HepG2 (cell line): ENCODE measurements at regions not wholly inside any gene's neighbourhood (a gene's known extent, or its start where the extent isn't known, plus 50 kb on each side); places are given as distances from the start of the nearest gene placed in this dataset.

Source experiments
- ATF1 ChIP-seq: IDR thresholded peaks from 2 replicates; pipeline ENCODE4 v1.6.1; 2016; ENCODE audit warnings: mild to moderate bottlenecking, control low read depth
- ZNF20 ChIP-seq: sonication (generic); formaldehyde crosslinking; IDR thresholded peaks from 2 replicates; pipeline ENCODE4 v1.4.0; 2020; ENCODE audit warnings: mild to moderate bottlenecking, moderate library complexity, missing genetic modification reagents
- ZNF329 ChIP-seq: sonication (generic); formaldehyde crosslinking; IDR thresholded peaks from 2 replicates; pipeline ENCODE4 v1.9.0; 2021; ENCODE audit warnings: low read depth, mild to moderate bottlenecking, missing genetic modification reagents
- ZNF749 ChIP-seq: sonication (generic); formaldehyde crosslinking; IDR thresholded peaks from 2 replicates; pipeline ENCODE4 v1.8.0; 2022; ENCODE audit warnings: mild to moderate bottlenecking, missing genetic modification reagents, moderate library complexity, borderline replicate concordance
- ZSCAN31 ChIP-seq: sonication (generic); formaldehyde crosslinking; IDR thresholded peaks from 2 replicates; pipeline ENCODE4 v1.5.0; 2020; ENCODE audit warnings: low read depth, mild to moderate bottlenecking, missing genetic modification reagents
- TF ChIP-seq, protein P1 (sequence below): sonication (generic); formaldehyde crosslinking; IDR thresholded peaks from one replicate; pipeline ENCODE4 v1.5.1; 2020; ENCODE audit warnings: mild to moderate bottlenecking, missing genetic modification reagents; ENCODE audit errors: not compliant biosample characterization
- TF ChIP-seq, protein P2 (sequence below): sonication (generic); formaldehyde crosslinking; IDR thresholded peaks from 2 replicates; pipeline ENCODE4 v1.5.0; 2020; ENCODE audit warnings: missing genetic modification reagents
- TF ChIP-seq, protein P3 (sequence below): sonication (generic); formaldehyde crosslinking; IDR thresholded peaks from 2 replicates; pipeline ENCODE4 v1.4.0; 2020; ENCODE audit warnings: missing genetic modification reagents
- TF ChIP-seq, protein P4 (sequence below): sonication (generic); formaldehyde crosslinking; IDR thresholded peaks from 2 replicates; pipeline ENCODE4 v1.4.0; 2020; ENCODE audit warnings: mild to moderate bottlenecking, missing genetic modification reagents, borderline replicate concordance
- TF ChIP-seq, protein P5 (sequence below): sonication (generic); formaldehyde crosslinking; IDR thresholded peaks from 2 replicates; pipeline ENCODE4 v1.4.0; 2020; ENCODE audit warnings: missing genetic modification reagents, borderline replicate concordance

DNA sequence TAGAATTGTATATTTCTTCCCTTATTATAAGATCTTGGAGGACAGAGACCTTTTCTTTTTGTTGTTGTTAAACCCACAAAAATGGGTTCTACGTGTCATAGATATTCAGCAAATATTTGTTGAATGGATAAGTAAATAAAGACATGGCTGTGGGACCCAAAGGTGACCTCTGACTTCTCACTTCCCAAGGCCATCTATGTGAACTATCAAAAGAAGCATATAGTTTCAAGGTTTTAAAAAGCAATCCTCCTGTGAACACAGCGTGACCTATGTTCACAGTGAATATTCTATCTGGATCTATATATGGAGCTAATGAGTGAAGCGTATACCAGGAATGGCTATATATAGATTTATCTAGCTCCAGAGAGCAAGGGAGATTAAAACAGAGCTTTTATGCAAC, 312.8 kb upstream of the C11orf87 start (continued):
- TF ChIP-seq, protein P1, sequence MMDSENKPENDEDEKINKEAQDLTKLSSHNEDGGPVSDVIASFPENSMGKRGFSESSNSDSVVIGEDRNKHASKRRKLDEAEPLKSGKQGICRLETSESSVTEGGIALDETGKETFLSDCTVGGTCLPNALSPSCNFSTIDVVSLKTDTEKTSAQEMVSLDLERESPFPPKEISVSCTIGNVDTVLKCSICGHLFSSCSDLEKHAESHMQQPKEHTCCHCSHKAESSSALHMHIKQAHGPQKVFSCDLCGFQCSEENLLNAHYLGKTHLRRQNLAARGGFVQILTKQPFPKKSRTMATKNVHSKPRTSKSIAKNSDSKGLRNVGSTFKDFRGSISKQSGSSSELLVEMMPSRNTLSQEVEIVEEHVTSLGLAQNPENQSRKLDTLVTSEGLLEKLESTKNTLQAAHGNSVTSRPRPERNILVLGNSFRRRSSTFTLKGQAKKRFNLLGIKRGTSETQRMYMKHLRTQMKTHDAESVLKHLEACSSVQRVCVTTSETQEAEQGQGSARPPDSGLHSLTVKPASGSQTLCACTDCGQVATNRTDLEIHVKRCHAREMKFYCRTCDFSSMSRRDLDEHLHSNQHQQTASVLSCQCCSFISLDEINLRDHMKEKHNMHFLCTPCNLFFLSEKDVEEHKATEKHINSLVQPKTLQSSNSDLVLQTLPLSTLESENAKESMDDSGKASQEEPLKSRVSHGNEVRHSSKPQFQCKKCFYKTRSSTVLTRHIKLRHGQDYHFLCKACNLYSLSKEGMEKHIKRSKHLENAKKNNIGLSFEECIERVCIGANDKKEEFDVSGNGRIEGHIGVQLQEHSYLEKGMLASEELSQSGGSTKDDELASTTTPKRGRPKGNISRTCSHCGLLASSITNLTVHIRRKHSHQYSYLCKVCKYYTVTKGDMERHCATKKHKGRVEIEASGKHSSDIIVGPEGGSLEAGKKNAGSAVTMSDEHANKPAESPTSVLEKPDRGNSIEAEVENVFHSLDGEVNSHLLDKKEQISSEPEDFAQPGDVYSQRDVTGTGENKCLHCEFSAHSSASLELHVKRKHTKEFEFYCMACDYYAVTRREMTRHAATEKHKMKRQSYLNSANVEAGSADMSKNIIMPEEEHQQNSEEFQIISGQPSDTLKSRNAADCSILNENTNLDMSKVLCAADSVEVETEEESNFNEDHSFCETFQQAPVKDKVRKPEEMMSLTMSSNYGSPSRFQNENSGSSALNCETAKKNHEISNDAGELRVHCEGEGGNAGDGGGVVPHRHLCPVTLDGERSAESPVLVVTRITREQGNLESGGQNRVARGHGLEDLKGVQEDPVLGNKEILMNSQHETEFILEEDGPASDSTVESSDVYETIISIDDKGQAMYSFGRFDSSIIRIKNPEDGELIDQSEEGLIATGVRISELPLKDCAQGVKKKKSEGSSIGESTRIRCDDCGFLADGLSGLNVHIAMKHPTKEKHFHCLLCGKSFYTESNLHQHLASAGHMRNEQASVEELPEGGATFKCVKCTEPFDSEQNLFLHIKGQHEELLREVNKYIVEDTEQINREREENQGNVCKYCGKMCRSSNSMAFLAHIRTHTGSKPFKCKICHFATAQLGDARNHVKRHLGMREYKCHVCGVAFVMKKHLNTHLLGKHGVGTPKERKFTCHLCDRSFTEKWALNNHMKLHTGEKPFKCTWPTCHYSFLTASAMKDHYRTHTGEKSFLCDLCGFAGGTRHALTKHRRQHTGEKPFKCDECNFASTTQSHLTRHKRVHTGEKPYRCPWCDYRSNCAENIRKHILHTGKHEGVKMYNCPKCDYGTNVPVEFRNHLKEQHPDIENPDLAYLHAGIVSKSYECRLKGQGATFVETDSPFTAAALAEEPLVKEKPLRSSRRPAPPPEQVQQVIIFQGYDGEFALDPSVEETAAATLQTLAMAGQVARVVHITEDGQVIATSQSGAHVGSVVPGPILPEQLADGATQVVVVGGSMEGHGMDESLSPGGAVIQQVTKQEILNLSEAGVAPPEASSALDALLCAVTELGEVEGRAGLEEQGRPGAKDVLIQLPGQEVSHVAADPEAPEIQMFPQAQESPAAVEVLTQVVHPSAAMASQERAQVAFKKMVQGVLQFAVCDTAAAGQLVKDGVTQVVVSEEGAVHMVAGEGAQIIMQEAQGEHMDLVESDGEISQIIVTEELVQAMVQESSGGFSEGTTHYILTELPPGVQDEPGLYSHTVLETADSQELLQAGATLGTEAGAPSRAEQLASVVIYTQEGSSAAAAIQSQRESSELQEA (CRISPR knock-in tag), result no peak
- TF ChIP-seq, protein P2, sequence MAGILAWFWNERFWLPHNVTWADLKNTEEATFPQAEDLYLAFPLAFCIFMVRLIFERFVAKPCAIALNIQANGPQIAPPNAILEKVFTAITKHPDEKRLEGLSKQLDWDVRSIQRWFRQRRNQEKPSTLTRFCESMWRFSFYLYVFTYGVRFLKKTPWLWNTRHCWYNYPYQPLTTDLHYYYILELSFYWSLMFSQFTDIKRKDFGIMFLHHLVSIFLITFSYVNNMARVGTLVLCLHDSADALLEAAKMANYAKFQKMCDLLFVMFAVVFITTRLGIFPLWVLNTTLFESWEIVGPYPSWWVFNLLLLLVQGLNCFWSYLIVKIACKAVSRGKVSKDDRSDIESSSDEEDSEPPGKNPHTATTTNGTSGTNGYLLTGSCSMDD (CRISPR knock-in tag), result no peak
- TF ChIP-seq, protein P3, sequence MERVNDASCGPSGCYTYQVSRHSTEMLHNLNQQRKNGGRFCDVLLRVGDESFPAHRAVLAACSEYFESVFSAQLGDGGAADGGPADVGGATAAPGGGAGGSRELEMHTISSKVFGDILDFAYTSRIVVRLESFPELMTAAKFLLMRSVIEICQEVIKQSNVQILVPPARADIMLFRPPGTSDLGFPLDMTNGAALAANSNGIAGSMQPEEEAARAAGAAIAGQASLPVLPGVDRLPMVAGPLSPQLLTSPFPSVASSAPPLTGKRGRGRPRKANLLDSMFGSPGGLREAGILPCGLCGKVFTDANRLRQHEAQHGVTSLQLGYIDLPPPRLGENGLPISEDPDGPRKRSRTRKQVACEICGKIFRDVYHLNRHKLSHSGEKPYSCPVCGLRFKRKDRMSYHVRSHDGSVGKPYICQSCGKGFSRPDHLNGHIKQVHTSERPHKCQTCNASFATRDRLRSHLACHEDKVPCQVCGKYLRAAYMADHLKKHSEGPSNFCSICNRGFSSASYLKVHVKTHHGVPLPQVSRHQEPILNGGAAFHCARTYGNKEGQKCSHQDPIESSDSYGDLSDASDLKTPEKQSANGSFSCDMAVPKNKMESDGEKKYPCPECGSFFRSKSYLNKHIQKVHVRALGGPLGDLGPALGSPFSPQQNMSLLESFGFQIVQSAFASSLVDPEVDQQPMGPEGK (CRISPR knock-in tag), result no peak
- TF ChIP-seq, protein P4, sequence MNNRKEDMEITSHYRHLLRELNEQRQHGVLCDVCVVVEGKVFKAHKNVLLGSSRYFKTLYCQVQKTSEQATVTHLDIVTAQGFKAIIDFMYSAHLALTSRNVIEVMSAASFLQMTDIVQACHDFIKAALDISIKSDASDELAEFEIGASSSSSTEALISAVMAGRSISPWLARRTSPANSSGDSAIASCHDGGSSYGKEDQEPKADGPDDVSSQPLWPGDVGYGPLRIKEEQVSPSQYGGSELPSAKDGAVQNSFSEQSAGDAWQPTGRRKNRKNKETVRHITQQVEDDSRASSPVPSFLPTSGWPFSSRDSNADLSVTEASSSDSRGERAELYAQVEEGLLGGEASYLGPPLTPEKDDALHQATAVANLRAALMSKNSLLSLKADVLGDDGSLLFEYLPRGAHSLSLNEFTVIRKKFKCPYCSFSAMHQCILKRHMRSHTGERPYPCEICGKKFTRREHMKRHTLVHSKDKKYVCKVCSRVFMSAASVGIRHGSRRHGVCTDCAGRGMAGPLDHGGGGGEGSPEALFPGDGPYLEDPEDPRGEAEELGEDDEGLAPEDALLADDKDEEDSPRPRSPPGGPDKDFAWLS (CRISPR knock-in tag), result no peak
- no peak for TF ChIP-seq ZNF329
- no peak for TF ChIP-seq ZSCAN31
- TF ChIP-seq ATF1 (CRISPR knock-in tag), result 0 out of 2 replicates have a peak, but pooled peaks have one; percentile 27
- no peak for TF ChIP-seq ZNF749 (CRISPR knock-in tag)
- TF ChIP-seq, protein P5, sequence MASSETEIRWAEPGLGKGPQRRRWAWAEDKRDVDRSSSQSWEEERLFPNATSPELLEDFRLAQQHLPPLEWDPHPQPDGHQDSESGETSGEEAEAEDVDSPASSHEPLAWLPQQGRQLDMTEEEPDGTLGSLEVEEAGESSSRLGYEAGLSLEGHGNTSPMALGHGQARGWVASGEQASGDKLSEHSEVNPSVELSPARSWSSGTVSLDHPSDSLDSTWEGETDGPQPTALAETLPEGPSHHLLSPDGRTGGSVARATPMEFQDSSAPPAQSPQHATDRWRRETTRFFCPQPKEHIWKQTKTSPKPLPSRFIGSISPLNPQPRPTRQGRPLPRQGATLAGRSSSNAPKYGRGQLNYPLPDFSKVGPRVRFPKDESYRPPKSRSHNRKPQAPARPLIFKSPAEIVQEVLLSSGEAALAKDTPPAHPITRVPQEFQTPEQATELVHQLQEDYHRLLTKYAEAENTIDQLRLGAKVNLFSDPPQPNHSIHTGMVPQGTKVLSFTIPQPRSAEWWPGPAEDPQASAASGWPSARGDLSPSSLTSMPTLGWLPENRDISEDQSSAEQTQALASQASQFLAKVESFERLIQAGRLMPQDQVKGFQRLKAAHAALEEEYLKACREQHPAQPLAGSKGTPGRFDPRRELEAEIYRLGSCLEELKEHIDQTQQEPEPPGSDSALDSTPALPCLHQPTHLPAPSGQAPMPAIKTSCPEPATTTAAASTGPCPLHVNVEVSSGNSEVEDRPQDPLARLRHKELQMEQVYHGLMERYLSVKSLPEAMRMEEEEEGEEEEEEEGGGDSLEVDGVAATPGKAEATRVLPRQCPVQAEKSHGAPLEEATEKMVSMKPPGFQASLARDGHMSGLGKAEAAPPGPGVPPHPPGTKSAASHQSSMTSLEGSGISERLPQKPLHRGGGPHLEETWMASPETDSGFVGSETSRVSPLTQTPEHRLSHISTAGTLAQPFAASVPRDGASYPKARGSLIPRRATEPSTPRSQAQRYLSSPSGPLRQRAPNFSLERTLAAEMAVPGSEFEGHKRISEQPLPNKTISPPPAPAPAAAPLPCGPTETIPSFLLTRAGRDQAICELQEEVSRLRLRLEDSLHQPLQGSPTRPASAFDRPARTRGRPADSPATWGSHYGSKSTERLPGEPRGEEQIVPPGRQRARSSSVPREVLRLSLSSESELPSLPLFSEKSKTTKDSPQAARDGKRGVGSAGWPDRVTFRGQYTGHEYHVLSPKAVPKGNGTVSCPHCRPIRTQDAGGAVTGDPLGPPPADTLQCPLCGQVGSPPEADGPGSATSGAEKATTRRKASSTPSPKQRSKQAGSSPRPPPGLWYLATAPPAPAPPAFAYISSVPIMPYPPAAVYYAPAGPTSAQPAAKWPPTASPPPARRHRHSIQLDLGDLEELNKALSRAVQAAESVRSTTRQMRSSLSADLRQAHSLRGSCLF, result no peak
- TF ChIP-seq ZNF20 (CRISPR knock-in tag), result no peak
